ENCODE measurements at regions not wholly inside any gene's neighbourhood (a gene's known extent, or its start where the extent isn't known, plus 50 kb on each side); places are given as distances from the start of the nearest gene placed in this dataset.

- Histone ChIP-seq H3K79me2 (ENCODE audit: control insufficient read depth in 1 of 2, insufficient read depth in 2 of 2, low read length in 2 of 2) (no peaks in the 10 kb centered on the region), H3K56ac (replicated peaks; ENCODE audit: insufficient read length, low read depth, low read length) (no peak overlapping the region), H4K20me1 (replicated peaks in 1 of 2; ENCODE audit: control insufficient read depth in 1 of 2, insufficient read depth in 2 of 2, low read length in 2 of 2) (no peaks in the 10 kb centered on the region), H3K23ac (ENCODE audit: insufficient read length) (no peak overlapping the region), H3K23me2 (ENCODE audit: low read depth, low read length) (no peaks in the 10 kb centered on the region), H3K4me1 (replicated peaks in 1 of 4; ENCODE audit: control insufficient read depth in 3 of 4, insufficient read depth in 4 of 4, low read length in 3 of 4) (no peaks in the 10 kb centered on the region), H3K4me3 (ENCODE audit: extremely low read depth in 1 of 4, insufficient read depth in 2 of 4, low read depth in 3 of 4, low read length in 4 of 4) (no peak overlapping the region), H3K18ac (ENCODE audit: extremely low read depth, low read length) (no peak overlapping the region), H4K8ac (ENCODE audit: extremely low read depth, insufficient read depth, low read length) (no peak overlapping the region), H2AK5ac (ENCODE audit: low read depth, low read length) (no peak overlapping the region), H4K5ac (ENCODE audit: insufficient read length, low read depth, low read length) (no peak overlapping the region), H2AFZ (ENCODE audit: low read length) (no peak overlapping the region), H3K4me2 (ENCODE audit: insufficient read depth in 1 of 2, low read depth in 2 of 2, low read length in 2 of 2) (no peak overlapping the region), H3K36me3 (ENCODE audit: control insufficient read depth in 2 of 4, insufficient read depth in 4 of 4, low read length in 3 of 4) (no peaks in the 10 kb centered on the region), H2BK120ac (replicated peaks; ENCODE audit: low read depth, low read length) (no peak overlapping the region), H3K27ac (ENCODE audit: low read depth, low read length) (no peak overlapping the region), H2BK5ac (ENCODE audit: low read depth, low read length) (no peak overlapping the region), H2BK20ac (ENCODE audit: low read length) (no peak overlapping the region), H3K27me3 (replicated peaks in 1 of 4; ENCODE audit: control insufficient read depth in 3 of 4, extremely low read depth in 1 of 4, insufficient read depth in 3 of 4, low read length in 3 of 4) (no peaks in the 10 kb centered on the region), H3K14ac (ENCODE audit: insufficient read length) (no peak overlapping the region), H2BK12ac (ENCODE audit: low read depth, low read length) (no peak overlapping the region), H3K4ac (replicated peaks; ENCODE audit: insufficient read length, low read depth, low read length) (no peak overlapping the region), H3K9ac (replicated peaks in 1 of 4; ENCODE audit: extremely low read depth in 1 of 4, low read depth in 3 of 4, low read length in 3 of 4) (no peak overlapping the region), H2BK15ac (ENCODE audit: low read length) (no peak overlapping the region), H3K9me3 (ENCODE audit: insufficient read depth in 2 of 2, low read depth in 1 of 2, low read length in 1 of 2) (no peaks in the 10 kb centered on the region), H4K91ac (replicated peaks; ENCODE audit: insufficient read length, low read length) (no peak overlapping the region), H3K79me1 (ENCODE audit: low read depth, low read length) (no peaks in the 10 kb centered on the region)
- TF ChIP-seq ASH2L (IDR thresholded peaks at IDR 0.05; ENCODE audit: low read length), result no peak
- TF ChIP-seq RNF2 (IDR thresholded peaks at IDR 0.05; ENCODE audit: borderline replicate concordance, low read depth, low read length, missing control alignments, poor library complexity, severe bottlenecking), result no peak
- TF ChIP-seq SP4 (IDR thresholded peaks at IDR 0.05; ENCODE audit: low read length), result no peak
- TF ChIP-seq SAP30 (IDR thresholded peaks at IDR 0.05; ENCODE audit: insufficient read depth, insufficient replicate concordance, low read length), result no peak
- TF ChIP-seq TAF1 (IDR thresholded peaks at IDR 0.05; ENCODE audit: low read depth, low read length), result no peak
- TF ChIP-seq GTF2F1 (IDR thresholded peaks at IDR 0.05; ENCODE audit: borderline replicate concordance, low read depth, low read length), result no peak
- no peak for TF ChIP-seq CBX8 (IDR thresholded peaks at IDR 0.05; ENCODE audit: borderline replicate concordance, low read depth, low read length)
- no peak for TF ChIP-seq HDAC6 (IDR thresholded peaks at IDR 0.05; ENCODE audit: low read depth, low read length)
- TF ChIP-seq RBBP5 (IDR thresholded peaks at IDR 0.05; ENCODE audit: borderline replicate concordance, low read depth, low read length), result no peak
- TF ChIP-seq KDM5A (IDR thresholded peaks at IDR 0.05; ENCODE audit: low read length), result no peak
- TF ChIP-seq MAFK (IDR thresholded peaks at IDR 0.05; ENCODE audit: low read depth, low read length), result no peak
- TF ChIP-seq POU5F1 (IDR thresholded peaks at IDR 0.05; ENCODE audit: low read depth, low read length), result no peak
- no peak for TF ChIP-seq BACH1 (IDR thresholded peaks at IDR 0.05; ENCODE audit: low read length)
- no peak for TF ChIP-seq BCL11A (IDR thresholded peaks at IDR 0.05; ENCODE audit: low read depth in 2 of 2, low read length in 2 of 2)
- TF ChIP-seq TCF12 (IDR thresholded peaks at IDR 0.05; ENCODE audit: low read depth, low read length), result no peak
- ChIA-PET POLR2A (ENCODE audit: partially characterized antibody) (no interaction called here), CTCF (ENCODE audit: partially characterized antibody) (interaction anchor here (0.9 kb wide), 1 partner anchor 45 kb away, joined by 3 read pairs; no protein-coding TSS in a partner anchor)
- FAIRE-seq (no peak), DNase-seq (ENCODE audit: low read depth in 1 of 2, low spot score in 2 of 2) (no peak)
- WGBS, 2 experiments (ENCODE audit: extremely low coverage in 1 of 2, insufficient coverage in 1 of 2, insufficient read length in 1 of 2, insufficient replicate concordance in 2 of 2, low coverage in 1 of 2, low lambda C conversion rate in 2 of 2, missing lambda C conversion rate in 1 of 2), result 93% methylated on average over 2 of the region's 2 CpGs; no CpG with 5 or more reads in 1 of the 2 experiments
Observed at GRCh38 chr2:215742021-215742420, 271.3 kb downstream of the MREG start.

All from H1 (cell line).